GF-D8 (cell line): ENCODE measurements at regions not wholly inside any gene's neighbourhood (a gene's known extent, or its start where the extent isn't known, plus 50 kb on each side); places are given as distances from the start of the nearest gene placed in this dataset.
"Not testable (repeated sequence)": the region's sequence is repeated elsewhere in the genome, so short reads cannot be mapped to it uniquely, and the experiment has no call there.

ENCODE experiments used
- DNase-seq: peaks from one replicate; lab custom pipeline; 2025; lab: John Stamatoyannopoulos, UW

DNA sequence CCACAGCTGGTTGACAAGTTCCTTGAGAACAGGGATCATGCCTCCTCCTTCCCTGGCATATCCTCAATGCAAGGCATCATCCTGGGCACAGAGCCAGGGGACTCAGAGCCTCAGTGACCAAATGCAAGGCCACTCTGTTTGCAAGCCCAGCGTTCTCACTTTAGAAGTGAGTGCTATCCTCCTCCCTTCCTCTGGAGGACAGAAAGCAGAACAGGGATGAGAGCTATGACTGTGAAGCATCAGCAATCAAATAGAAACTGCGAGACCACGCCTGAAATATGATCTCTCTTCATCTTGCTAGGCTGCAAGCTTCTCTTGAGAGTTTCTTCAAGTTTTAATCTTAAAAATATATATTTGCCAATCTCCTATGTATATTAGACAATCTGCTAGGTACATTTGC lies 119.8 kb downstream of the LRATD1 start:
- DNase-seq, result no peak

DNA sequence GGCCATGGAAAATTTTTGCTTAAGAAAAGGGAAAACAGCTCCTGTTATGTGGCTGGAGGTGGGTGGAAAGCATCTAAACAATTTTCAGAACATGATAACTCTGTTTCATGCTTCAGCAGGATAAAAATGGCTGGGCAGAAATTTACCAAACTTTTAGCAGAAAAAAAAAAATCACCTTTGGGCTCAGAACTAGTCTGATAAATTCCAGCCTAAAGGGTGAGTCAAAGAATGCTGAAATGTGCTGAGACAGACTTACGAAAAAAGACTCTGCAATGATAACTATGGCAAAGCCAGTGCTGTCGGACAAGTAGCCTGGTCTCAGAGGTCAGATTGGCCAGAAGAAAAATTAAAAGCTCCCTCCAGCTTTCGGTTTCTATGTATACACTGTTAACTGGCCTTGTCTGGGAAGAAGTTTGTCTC lies 123.6 kb downstream of the LRATD1 start:
- DNase-seq, result no peak

DNA sequence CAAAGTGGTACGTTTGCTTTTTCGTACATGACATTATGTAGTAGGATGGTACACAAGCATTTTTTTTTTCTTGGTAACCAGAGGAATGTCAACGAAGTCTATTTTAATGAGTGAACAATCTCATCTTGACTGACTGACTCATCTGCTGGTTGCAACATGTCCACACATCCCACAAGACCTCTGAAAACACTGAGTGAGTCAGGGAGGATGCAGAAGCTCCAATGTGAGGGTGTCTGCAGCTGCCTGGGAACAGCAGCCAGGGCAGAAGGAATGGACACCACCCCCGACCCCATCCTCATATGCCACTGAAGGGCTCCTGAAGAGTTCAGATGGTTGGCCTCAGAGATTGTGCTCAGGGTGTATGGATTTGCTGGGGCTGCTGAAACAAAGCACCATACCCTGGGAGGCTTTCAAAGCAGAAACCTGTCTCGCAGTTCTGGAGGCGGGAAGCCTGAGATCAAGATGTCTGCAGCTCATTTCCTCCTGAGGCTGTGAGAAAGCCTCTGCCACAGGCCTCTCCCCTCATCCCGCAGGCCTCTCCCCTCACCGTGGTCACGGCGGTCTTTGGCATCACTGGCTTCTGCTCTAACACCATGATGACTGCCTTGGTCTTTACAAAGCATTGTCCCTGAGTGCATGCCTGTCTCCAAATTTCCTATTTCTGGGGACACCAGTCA lies 124.6 kb downstream of the LRATD1 start:
- DNase-seq, result no peak

DNA sequence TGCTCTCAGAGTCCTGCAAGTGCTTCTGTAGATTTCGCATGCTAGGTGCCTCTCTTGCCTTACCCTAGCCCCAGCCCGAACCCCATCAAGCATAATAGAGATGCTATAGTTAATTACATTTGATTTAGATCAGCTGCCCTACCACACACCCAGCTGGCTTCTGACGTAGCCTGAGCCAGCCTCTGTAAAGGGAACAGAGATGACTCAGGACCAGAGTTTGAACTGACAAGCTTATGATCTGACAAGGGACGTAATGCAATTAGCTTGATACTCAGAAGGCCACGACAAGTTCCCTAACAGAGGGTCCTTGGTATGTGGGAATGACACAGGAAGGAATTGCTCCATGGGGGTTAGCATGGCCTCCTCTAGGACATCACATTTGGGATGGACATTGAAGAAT lies 126.6 kb downstream of the LRATD1 start:
- DNase-seq, result no peak

DNA sequence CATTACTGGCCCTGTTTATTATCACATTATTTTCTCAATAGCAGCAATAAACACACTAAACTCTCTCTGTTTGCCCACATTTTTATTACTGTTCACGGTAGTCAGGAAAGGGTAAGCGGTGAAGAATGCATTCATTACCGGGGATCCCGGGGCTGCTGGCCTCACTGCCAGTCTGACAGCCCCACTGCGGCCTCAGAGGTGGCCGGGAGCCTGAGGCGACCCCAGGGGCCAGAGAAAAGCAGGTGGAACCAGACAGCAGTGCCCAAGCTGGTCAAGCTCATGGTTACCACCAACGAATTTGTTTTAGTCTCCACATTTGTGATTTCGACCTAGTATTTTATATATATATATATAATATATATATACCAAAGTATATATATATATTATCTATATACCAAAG lies 127.7 kb downstream of the LRATD1 start:
- DNase-seq, result no peak

DNA sequence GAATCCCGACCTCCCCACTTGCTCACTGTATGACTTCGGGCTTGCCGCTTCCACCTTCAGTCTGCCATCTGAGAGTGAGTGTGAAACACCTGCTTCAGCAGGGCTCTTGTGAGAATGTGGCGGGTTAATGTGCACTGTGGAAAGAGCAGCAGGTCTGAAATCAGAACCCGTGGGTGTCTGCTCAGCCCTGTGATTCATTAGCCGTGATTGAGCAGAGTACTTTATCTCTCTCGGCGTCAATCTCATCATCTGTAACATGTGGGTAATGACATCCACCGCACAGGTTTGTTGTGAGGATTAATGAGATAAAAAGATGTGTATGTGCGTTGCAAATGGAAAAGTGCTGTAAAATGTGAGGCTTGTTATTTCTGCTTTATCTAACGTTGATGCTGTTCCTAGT lies 128.6 kb downstream of the LRATD1 start:
- no peak for DNase-seq

DNA sequence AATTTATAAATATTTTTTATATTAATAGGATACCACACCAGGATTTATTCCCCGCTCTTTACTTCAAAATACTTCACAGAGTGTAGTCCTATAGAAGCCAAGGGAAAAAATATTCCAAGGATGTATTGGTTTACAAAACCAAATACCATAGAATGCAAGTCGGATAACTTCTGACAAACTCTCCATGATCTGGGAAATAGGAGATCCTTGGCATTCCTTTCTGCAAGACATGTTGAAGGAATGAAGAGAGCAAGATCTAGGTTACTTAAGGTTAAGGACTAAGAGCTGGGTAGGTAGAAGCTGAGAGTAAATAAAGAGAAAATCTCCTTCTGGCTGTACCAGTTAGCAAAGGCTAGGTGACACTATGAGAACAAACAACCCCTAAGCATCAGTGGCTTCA lies 141.2 kb downstream of the LRATD1 start:
- no peak for DNase-seq

DNA sequence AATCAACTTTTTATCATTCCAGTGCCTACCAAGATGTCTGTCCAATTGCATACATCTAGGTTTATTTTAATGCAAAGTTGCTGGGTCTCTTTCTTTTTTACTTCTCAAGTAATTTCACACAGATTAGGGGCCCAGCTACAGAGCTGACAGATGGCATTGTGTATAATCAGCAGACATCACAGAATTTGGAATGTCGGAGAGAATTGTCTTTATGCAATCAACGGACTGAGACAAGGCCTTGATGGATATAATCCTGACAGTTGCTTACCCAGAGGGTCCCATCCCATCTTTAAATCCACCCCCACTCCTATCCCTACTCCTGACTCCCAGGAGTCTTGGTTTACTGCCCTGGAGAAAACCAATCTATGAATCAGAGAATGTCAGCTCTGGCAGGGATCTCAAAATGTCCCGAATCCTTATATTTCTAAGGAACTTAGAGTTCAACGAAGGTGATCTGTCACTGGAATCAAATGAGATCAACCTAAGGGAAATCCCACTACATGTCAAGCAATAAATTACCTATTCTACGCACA lies 142.0 kb downstream of the LRATD1 start:
- no peak for DNase-seq

DNA sequence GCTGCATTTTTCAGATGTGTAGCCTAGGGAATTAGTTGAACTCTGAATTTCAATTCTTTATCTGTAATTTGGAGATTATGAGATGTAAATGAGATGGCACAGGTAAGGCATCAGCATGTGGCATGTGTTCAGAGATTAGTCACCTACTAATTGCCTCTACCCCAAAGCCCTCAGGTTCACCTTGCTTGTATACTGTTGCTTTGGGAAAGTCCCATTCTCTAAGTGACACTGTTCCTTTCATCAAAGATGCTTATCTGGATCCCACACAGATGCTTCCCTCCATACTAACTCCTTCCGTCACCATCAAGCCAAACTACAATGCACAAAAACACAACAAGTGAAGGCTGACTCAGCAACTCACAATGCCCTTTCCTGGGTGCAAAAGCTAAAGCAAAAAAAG lies 143.7 kb downstream of the LRATD1 start:
- no peak for DNase-seq

DNA sequence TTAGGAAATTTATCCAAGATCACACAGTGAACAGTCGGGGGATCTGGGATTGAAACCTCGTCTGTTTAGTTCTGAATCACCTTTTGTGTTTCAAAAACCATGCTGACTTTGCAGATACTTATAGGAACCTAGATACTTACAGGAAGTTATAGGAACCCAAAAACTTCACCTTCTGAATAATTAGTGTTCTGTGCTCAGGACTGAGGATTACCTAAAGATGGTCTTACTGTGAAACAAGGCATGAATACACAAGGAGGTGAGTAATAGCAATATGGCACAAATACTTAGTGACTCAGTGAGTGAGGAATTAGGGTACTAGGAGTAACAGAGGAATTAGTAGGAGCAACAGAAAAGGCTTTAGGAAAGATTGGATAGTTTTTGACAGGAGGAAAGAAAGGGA lies 145.5 kb downstream of the LRATD1 start:
- no peak for DNase-seq

DNA sequence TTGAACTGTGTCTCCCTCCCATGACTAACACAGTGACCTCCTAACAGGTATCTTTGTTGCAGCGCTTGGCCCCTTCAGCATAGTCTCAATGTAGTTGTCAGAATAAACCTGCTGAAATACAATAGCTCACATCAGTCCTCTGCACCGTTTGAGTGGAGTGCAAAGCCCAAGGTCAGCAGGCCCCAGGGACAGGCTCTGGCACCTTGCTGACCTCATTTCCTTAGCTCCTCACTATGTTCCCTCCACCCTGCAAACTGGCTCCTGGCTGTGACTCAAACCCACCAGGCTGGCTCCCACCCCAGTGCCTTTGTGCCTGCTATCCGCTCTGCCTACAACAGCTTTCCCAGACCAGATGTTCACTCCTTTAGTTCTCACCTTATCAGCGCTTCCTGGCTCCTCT lies 146.7 kb downstream of the LRATD1 start:
- no peak for DNase-seq

DNA sequence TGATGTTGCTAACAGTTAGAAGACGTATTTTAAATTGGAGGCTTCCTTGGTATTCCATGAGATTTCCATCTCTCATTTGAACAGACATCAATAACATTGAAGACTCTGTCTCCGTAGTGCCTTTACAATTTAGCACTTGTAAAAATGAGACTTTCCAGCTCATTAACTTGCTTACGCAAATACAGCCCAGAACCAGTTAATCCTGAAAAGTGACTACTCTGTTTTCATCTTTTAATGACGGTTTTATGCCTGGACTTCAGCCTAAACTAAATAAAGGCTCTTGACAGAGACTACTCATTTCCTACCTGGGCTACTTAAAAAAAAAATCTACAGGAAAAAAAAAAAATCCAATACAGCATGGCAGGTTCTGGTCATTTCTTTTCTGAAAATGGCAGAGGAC lies 148.6 kb downstream of the LRATD1 start:
- no peak for DNase-seq

DNA sequence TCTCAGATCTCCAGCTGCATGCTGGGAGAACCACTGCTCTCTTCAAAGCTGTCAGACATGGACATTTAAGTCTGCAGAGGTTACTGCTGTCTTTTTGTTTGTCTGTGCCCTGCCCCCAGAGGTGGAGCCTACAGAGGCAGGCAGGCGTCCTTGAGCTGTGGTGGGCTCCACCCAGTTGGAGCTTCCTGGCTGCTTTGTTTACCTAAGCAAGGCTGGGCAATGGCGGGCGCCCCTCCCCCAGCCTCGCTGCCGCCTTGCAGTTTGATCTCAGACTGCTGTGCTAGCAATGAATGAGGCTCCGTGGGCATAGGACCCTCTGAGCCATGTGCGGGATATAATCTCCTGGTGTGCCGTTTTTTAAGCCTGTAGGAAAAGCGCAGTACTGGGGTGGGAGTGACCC lies 156.3 kb downstream of the LRATD1 start:
- not testable (repeated sequence) for DNase-seq

DNA sequence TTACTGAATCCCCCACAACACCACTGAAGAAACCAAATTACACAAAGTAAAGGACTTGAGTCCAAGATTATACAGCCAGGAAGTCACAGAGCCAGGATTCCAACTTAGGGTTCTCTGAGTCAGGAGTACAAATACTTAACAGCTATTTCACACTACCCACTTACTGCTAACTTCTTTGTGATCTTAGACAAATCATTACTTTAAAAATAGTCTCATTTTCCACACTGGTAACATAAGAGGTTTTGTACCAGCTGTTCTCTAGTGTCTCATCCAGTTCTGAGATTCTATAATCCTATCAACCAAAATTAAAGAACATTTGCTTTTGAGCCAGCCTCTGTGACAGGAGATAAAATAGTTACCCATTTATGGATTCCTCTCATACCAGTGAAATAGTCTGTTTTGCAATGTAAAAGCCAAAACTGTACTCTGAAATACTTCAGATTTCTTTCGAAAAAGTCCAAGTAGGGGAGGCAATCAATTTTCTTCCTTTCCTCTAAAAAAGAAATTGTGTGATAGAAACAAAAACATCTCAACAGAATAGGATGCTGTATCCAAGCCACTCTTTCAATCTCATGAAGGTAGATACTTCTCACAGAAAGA lies 157.6 kb downstream of the LRATD1 start:
- no peak for DNase-seq

DNA sequence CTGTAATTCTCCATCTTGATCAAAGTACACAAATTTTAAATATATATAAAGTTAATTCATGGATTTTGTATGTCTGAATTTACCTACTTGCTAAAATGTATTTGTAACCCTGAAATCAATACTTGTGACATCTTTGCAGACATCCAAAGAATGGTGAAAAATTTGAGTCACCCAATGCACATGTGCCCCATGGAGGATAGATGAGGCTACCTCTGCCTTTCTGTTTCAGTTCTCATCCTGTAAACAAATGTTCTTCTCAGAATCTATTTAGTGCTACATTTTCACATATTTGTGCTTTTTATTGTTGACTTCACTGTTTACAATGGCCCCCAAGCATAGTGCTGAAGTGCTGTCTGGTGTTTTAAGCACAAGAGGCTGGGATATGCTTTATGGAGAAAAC lies 171.5 kb downstream of the LRATD1 start:
- no peak for DNase-seq

DNA sequence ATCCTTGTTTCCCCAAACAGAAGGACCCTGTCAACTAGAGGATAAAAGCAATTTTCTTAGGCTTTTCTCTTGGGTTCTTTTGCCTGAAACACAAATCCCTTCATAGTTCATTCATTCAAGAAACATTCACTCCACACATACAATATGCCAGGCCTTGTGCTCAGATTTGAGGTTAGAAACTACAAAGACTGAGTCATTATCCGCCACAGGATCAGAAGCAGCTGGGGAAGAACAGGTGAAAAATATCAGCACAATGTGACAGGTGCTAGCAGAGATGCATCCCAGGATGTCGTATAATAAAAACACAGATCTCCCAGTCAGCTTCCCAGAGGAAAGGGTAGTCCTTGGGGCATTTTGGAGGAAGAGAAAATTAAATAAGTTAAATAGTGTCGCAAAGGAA lies 172.4 kb downstream of the LRATD1 start:
- DNase-seq, result no peak

DNA sequence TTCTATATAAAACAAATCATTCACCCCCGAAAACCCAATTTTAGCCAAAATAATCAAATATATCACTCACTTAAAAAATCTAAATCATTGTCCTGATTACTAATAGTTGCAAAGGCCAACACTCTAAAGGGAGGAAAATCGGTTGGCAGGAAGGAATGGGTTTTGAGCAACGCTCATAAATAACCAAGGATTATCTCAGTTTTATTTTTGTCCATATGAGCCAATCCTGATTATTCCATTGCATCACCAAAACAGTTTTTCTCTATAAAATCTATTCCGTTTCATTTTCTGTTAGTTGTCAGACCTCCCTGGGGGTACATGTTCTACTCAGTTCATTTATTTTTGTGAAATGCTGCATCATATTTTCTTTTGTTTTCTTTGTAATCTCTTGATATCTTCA lies 174.1 kb downstream of the LRATD1 start:
- DNase-seq, result no peak

DNA sequence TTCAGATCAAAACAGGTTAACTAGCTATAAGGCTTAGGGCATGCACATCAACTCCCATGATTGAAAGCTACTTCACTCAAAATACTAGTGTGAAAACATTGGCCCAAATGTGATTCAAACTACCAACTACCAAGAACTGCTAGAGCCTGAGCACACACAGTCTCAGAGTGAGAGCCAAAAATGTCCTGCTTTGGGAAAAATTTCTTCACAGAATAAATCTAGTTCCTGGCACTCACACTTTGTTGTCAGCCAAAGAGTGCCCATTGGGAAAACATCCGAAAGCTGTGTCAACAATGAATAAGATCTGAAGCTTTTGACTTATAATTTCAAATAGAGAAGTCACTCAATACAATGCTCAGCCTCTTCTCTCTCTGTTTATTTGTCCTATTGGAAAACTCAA lies 182.7 kb downstream of the LRATD1 start:
- DNase-seq, result no peak

DNA sequence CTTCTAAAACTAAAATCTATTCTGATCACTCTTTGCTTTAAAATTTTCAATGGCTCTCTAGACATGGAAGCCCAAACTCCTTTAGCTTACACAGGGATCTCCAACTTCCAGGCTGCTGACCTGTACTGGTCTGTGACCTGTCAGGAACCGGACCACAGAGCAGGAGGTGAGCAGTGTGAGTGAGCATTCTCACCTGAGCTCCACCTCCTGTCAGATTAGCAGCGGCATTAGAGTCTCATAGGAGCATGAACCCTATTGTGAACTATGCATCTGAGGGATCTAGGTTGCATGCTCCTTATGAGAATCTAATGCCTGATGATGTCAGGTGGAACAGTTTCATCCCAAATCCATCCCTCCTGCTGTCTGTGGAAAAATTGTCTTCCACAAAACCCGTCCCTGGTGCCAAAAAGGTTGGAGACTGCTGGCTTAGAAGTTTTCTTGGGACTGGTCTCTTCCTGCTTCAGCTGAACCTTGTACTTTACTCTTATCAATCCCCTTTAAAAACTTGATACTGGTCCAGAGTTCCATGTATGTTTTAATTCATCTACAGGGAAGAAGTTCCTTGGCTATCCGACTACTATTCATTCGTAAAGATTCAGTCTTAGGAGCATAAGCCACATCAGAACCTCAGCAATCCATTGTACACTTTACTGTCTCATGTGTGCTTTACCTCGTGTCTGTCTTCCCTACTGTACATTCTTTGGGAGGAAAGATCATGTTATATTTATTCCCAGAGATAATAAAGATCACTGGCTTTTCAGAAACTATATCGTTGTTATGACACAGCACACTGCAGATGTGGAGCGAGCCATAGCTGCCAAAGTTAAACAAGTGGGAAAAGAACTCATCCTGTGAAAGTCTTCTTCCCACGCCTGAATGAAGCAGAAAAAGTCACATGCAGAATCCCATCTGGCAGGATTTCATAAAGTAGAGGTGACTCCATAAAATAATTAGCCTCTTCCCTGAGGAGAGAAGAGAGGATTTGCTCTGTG lies 183.8 kb downstream of the LRATD1 start:
- no peak for DNase-seq

DNA sequence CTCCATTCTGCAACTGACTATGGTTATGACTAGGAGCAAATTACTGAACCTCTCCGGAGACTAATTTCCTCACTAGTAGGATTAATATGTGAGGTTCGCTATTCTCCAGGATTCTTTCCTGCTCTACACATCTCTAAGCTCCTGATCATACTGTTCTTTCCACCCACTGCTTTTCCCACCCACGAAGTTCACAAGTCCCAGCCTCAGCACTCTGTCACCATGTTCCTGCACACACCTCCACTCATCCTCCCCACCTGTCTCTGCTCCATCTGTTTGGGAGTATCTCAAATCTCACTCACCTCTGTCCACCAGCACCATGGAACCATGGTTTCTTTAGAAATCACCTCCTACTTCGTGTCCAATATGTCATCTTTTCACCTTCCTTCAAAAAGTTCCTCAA lies 185.3 kb downstream of the LRATD1 start:
- no peak for DNase-seq

DNA sequence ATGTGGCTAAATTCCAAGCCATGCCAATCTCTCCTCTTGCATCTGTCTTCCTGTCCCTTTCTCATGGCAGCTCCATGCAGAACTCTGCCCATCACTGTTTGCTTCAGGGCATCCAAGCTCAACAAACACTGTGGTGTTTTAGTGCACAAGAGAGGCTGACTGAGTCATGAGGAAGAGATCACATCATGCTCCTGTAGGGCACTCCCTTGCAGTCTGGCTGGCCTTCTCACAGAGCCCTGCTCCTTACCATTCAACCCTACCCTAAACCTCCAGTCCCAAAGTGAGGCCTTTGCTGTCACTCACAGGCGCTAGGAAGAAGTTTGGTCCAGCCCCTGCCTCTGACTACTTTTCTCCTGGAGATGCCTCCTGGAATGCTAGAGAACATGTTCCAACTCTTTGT lies 194.0 kb downstream of the LRATD1 start:
- no peak for DNase-seq

DNA sequence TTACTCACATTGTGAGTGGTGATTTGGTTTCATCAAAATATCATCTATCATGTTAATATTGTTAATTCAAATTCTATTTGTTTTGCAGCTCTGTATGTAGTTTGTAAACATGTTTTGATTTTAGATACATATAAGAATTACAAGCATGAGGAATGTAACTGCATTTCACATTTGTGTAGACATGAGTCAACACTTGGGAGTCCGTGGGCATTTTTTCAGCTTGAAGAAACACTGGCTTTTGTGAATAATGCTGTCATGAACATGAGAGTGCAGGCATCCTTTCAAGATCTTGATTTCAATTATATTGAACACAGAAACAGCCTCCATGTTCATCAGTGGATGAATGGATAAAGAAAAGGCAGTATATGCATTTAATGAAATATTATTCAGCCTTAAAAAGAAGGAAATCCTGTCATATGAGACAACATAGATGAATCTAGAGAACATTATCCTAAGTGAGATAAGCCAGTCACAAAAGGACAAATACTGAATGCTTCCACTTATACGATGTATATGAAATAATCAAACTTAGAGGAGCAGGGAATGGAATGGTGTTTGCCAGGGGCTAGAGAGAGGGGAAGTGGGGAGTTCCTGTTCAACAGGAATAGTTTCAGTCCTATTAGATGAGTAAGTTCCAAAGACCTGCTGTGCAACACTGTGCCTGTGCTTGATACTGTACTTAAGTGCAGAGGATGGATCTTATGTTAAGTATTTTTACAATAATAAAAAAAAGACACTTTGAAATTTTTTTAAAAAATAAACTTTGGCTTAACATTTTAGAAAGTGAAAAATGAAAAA lies 194.9 kb downstream of the LRATD1 start:
- DNase-seq, result no peak
